ENCODE measurements at regions not wholly inside any gene's neighbourhood (a gene's known extent, or its start where the extent isn't known, plus 50 kb on each side); places are given as distances from the start of the nearest gene placed in this dataset.
"Not testable (repeated sequence)": the region's sequence is repeated elsewhere in the genome, so short reads cannot be mapped to it uniquely, and the experiment has no call there.

DNA sequence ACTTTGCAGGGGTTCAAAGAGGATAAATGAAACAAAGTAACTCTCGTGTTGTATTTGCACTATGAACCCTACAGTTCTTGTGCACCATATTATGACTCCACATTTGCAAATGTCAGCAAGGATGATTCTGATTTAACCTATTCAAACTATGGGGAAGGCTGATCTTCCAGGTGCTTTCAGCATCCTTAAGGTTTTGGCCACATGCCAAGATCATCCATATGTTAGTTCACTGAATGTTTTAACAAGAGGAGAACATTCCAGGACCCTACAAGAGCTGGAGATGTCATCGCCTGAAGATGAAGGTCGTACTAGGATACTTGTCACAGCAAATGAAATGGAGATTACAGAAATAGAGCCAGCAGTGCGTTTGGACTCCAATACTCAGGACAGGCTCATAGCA, 114.2 kb downstream of the DHRS2 start:
- no peak for DNase-seq (ENCODE audit: low spot score)

DNA sequence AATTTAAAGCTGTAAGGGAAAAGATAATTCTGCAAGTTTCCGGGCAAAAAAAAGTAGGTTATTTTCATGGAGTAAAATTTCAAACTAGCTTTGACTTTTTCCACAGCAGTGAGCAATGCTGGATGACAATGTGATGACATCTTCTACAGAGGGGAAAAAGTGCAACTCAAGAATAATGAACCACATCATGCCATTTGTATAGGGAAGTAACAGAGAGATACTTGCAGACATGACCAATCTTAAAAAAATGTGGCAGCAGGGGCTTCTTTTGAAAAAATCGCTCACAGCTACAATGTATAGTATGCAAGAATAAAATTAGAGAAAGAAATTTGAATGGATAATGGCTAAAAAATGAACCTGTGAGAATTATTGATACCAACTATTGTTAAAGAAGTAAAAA, 115.5 kb downstream of the DHRS2 start:
- DNase-seq (ENCODE audit: low spot score): no peak

DNA sequence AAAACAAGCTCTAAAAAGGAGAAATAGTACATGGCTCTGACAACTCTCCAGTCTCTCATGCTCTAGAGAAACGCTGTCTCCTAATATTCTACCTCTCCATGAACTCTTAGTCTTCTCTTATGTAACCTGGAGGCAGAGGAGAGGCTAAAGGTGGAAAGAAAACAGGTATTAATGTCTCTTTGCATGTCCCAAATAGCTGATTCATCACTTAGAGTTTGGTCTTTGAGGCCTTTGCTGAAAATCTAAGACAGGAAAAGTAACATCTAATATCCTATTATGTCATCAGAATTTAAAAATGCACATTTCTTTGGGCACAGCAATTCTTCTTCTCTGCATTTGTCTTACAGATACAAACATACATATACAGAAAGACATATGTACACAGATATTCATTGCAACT, 127.2 kb downstream of the DHRS2 start:
- DNase-seq (ENCODE audit: low spot score): no peak

DNA sequence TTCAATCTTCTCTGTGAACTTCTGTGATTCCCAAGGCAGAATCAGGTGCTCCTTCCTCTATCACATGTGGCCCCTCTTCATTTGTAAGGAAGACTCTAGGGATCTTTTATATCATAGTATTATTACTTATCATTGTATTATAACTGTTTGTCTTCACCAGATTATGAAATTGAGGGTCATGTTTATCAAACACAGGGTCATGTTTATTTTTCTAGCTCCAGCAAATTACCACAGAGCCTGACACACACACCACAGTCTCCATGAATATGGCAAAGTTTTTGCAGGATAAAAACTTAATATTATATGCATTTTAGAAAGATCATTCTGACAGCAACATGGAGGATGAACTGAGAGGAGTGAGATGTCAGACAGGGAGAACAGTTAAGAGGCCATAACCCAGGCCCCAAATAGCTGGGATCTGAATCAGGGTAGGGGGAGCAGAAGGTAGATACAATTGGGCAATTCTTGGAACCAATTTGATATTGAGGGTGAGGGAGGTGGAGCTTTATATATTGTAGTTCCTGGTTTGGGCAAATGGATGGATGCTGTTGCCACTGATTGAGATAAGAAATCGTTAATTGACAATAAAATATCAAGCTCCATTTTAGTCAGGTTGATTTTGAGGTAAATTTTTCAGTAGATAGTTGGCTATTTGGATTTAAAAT, 130.7 kb downstream of the DHRS2 start:
- no peak for DNase-seq (ENCODE audit: low spot score)

DNA sequence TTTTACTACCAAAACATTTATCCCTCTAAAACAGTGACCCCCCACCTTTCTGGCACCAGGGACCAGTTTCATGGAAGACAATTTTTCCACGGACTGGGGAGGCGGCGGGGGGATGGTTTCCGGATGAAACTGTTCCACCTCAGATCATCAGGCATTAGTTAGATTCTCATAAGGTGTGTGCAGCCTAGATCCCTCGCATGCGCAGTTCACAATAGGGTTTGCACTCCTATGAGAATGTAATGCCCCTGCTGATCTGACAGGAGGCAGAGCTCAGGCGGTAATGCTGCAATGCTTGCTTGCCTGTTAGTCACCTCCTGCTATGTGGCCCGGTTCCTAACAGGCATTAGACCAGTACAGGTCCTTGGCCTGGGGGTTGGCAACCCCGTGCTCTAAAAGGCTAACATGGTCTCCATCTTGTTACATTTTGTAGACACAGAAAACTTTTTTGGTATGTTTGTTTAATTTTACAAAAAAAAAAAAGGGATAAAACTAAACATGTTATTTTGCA, 133.1 kb downstream of the DHRS2 start:
- not testable (repeated sequence) for DNase-seq (ENCODE audit: low spot score)

DNA sequence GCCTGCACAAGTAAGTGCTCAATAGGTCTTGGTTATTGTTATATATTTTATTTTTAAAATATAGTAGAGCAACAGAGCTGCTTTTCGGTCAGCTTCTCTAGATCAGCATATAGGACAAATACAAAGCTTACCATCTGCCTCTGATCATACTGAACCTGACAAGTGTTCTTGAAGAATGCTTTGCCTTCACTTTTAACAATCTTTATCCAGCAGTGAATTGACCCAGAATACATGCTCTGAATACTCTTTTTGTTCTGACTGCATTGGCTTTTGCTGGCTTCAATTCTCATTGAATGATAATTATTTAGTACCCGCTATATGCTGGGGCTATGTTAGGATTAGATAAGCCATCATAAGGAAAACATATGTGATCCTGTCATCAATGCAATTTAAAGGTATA, 137.8 kb downstream of the DHRS2 start:
- DNase-seq (ENCODE audit: low spot score): no peak

DNA sequence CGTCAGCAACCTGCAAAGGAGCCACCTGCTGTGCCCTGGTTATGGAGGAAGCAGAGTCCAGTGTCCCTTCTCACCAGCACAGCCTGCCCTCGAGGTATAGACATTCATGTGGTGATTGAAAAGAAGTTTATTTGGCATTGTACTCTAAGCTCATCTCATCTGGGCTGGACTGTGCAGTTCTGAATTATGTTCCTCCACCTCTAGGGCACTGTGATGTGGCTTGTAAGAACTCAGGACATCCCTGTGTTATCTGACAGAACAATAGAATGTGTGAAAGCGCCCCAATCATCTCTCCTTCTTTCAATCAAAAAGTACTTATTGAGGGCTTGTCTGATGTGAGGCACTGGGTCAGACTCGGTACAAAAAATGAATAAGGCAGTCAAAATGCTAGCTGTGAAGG, 140.1 kb downstream of the DHRS2 start:
- no peak for DNase-seq (ENCODE audit: low spot score)

DNA sequence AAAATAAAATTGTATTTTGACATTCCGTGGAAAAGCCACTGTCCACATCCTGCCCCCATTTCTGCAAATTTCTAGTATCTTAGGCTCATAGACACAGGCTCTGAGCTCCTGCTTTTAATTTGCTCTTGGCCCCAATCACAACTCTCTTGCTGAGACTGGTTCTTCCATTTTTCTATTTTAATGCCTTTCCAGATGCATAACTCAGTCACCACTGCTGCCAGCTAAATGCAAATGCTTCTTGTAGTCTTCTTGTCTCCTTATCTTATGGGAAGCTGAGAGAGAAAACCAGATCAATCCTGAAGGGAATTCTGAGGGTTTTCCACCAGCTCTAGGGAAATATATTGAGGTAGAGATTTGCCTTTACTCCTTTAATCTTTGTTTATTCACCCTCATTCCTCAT, 149.0 kb downstream of the DHRS2 start:
- DNase-seq (ENCODE audit: low spot score): no peak

DNA sequence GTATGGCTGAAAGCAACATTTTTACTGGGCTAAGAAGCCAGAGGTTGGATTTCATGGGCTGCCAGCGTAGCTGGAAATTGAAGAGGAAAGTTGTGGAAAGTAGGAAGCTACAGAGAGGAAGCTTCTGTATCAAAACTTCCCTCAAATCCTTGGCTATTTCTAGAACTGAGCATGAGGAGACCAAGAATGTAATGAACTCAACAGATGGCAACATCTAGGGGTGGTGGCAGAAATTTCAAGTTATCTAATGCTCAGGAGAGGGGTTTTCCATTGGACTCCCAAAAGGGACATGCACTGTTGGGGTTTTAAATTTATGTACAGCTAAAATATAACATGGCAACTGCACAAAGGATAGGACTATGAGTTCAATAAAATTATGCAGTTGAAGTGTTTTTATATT, 151.3 kb downstream of the DHRS2 start:
- DNase-seq (ENCODE audit: low spot score): no peak

DNA sequence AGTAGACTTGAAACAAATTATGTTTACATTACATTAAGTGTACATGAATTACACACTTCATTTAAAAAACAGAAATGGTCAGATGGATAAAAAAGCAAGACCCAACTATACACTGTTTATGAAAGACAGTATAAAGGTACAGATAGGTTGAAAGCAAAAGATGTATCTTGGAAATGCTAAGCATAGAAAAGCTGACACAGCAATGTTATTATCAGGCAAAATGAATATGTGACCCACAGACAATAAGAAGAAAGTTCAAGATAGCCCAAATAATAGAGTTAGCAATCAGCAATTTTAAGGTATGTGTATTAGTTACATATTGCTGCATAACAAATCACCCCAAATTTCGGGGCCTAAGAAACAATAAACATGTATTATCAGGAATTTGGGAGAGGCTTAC, 153.5 kb downstream of the DHRS2 start:
- no peak for DNase-seq (ENCODE audit: low spot score)

DNA sequence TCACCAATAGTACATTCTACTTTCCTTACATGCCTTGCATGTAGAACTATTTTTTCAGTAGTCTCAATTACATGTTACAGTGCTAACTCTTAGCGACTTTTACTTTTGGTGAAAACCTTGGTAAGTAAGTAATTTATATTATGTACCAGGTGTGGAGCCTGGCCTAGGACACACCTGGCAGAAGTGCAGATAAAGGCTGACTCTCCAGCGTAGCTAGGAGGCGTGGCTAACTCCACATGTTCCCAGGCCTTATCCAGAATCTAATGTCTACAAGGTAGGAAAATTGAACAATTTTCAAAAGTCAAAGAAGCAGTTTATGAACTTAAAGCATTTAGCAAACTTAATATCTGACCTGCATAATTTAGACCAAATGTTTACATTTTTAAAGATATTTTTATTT, 157.4 kb downstream of the DHRS2 start:
- DNase-seq (ENCODE audit: low spot score): no peak

DNA sequence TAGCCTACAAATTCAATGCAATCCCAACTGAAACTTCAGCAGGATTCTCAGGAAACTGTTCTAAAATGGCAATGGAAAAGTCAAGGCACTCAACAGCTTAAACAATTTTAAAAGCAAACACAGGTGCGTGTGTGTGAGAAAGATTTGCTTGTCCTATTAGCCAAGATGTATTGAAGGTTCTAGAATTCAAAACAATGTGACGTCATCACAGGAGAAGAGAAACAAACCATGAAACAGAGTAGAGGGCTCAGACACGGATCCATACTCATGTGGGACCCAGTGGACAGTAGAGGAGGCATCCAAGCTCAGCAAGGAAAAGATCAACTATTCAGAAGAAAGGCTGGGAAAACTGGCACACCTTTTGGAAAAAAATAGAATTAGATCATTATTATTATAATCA, 152.8 kb upstream of the DHRS4 start:
- no peak for DNase-seq (ENCODE audit: low spot score)

DNA sequence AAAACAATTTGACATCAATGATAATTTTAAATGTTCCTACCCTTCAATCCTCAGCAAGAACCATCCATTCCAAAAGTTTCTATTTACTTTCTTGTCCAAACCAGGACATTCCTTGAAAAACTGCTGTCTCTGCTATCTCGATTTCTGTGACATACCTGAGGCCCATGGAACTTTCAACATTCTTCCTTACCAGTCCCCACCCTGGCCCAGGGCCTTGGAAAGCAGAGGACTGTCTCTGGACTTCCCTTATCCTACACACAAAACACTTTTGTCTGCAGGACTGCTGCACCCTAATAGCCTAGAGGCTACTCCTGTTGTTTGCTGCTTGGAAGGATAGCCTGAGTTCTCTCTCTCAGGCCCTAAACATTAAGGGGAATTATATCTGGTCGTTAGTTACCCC, 151.8 kb upstream of the DHRS4 start:
- no peak for DNase-seq (ENCODE audit: low spot score)

DNA sequence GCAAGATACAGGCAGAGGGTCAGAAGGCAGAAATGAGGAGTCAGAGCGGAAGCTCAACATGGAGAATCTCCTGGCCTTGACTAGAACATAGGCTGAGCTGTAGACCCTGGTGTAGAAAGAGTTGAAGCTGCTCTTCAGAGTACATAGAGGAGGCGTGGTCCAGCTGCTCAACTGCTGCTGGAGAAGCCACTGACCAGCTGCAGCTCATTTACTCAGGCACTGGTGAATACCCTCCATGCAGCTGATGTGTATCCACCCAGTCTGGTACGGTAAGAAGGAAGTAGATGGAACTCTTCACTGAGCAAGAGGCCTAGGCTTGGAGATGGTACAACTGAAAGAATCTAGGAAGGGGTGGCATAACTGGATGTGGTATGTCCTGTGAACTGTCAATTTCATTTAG, 148.8 kb upstream of the DHRS4 start:
- DNase-seq (ENCODE audit: low spot score): no peak

DNA sequence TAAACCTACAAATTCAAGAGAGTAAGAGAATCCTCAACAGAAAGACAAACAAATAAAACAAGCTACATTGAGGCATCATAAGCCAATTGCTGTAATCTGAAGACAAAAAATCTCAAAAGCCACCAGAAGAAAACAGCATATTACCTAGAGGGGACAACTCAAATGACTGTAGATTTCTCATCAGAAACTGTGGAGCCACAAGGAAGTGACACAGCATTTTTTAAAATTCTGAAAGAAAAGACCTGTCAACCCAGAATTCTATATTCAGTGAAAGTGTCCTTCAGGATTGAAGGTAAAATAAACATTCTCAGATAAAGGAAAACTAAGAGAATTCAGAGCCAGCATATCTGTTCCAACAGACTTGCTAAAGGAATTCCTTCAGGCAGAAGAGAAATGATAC, 147.8 kb upstream of the DHRS4 start:
- DNase-seq (ENCODE audit: low spot score): no peak

DNA sequence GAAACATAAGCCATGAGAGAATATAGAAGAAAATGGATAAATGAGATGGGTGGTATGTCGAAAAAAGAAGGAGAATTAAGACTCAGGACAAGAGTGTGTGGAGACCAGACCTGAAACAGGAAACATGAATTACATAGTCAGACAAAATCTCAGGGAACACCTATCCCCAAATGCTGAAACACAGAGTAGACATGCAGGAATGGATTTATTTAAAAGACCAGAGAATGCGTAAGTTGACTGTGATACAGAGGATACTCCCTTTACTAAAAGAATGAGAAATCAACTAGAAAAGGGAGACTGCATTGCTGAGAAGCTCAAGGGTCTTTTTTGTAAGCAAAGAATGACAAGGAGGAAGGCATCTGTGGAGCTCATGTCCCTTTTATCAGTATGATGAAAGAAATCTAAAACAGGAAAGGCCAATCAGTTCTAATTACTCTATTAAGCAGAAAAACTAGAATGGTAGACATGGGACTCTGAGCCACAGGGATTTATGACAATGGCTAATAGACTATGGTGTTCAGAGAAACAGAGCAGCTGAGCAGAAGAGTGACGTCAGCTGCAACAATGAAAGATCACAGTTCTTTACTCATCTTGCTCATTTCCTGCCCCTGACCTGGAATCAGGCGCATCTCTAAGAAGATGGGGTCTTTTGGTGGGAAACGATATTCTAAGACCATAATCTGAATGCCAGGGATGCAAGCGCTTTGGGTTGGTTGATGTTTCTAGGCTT, 138.9 kb upstream of the DHRS4 start:
- DNase-seq (ENCODE audit: low spot score): no peak

DNA sequence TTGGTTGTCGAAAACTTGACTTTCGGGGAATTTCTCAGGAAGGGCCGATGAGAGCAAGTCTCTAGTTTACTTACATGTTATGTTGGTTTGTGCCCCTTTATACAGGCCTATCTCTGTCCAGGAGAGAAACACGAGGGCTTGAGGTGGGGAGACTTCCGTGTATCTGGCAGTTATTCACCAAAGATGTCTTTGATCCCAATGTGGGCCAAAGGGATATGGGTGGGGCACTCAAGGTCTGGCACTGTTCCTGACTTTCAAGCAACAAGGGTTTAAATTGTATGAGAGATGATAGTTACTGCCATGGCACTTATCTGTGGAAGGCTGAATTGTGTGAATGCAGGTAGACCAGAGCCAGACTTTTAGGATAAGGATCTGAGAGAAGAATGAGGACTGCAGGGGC, 137.2 kb upstream of the DHRS4 start:
- no peak for DNase-seq (ENCODE audit: low spot score)

DNA sequence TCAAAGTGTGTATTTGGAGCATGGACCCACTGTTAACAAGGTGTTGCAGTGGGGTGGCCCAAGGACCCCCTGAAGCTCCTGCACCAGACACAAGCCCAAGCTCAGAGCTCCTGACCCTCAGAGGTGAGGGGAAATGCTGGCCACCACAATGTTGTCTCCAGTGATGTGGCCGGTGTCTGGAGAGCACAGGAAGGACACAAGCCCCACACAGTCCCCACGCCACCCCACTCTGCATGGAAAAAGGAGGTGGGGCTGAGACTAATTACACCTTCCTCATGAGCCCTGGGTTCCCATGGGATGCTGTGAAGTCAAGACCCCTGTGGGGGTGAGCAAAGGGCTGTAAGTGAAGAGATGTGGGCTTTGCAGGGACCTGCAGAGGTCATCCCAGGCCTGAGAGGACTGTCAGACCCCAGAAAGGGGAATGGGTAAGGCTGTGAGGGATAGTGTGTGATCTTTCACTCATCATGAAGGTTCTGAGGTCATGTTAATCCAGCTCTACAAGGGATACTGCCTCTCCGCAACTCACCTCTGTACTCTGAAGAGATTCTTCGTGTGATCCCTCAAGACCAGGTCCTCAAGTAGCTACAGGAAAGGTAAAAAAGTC, 136.3 kb upstream of the DHRS4 start:
- DNase-seq (ENCODE audit: low spot score): no peak

DNA sequence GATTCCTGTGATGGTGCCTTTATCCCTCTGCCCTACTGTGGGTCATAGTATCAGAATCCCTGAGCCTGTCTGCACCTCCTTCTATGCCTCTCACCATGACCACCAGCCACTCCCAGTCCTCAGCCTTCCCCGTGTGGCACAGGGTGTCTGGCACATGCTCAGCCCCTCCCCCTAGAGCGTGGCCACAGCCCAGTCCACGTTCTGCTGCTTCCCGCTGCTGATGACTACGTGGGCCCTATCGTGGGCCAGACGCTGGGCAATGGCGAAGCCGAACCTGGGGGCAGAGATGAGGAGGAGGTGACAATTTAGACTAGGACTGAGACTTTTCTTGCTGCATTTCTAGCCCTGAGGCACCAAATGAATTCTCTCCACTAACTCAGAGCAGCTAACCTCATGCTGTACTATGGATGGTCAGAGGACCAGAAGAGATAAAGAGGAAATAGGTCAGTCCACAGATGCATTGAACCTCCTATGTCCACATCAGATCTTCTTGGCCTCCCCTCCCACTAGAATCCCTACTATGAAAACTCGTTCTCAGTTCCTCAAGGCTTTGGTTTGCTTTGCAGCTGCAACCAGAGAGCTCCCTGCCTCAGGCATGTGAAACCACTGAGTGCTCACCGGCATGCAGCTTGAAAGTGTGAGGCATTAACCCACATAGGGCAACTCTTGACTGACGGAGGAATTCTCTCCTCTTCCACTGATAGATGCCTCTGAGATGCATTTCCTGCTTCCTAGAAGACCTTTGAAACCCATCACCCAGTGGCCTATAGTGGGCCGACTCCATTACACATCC, 126.3 kb upstream of the DHRS4 start:
- no peak for DNase-seq (ENCODE audit: low spot score)

DNA sequence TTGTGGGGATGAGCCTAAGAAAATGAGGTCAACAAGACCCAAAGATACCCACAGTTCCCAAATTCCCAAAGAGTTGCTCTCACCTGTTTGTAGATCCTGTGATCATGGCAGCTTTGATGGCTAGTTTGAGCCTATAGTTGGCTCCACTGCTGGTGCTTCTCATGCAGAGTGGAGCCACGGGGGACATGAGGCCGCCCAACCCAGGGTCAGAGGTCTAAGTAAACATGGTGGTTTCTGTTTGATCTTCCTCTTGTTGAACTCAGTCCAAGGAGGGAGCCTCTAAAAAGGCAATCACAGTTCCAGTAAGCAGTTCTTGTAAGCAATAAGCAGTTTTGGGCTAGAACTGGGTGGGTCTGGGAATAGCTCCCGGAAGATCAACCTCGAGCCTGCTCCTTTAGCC, 125.6 kb upstream of the DHRS4 start:
- no peak for DNase-seq (ENCODE audit: low spot score)

DNA sequence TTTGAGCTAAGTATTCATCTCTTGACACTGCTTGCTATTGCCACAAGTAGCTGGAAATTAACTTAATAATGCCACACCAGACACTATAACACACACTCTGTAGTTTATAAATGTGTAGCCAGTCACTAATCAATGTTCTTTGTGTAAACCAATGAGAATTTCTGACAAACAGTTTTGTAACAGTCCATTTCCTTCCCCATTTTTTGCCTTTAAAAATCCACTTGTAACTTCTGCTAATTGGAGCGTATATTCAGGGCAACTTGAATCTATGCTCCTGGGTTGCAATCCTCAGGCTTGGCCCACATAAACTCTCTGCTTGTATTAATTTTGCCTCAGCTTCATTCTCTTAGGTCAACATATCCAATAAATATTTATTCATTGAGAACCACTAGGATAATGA, 125.0 kb upstream of the DHRS4 start:
- DNase-seq (ENCODE audit: low spot score): no peak

DNA sequence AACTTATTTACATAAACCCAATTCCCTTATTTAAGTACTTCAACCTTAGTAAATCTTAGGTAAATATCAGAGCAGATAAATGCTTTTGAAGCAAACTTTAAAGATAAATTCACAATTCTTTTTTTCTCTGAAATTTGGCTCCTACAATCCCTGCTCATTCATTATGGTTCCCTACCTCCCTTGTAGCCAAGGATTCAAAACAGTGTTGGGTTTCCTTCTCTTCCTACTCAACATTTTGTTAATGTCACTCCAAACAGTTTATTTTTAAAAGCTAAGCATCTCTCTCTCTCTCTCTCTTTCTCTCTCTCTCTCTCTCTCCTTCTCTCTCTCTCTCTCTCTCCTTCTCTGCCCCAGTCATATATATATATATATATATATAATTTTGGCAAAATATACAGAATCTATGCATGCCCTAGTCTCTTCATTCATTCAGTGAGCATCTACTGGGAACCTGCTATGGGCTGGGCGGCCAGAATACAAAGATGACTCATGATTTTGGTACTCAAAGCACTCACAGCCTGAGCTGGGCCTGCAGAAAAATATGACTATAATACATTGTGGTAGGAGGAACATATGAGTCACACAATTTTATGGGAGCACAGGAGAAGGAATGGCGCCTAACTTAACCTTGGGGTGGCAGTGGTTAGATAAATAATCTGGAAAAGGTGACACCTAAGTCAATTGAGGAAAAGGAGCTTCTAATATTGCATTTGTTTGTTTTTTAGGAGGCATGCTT, 123.7 kb upstream of the DHRS4 start:
- DNase-seq (ENCODE audit: low spot score): peak; percentile 93
